GM13977 (cell line): ENCODE measurements at regions not wholly inside any gene's neighbourhood (a gene's known extent, or its start where the extent isn't known, plus 50 kb on each side); places are given as distances from the start of the nearest gene placed in this dataset.

ENCODE experiments used
- DNase-seq: peaks from one replicate; pipeline ENCODE4 v3.0.0; 2012; ENCODE audit warnings: low spot score
- CTCF ChIP-seq: IDR thresholded peaks from 2 replicates; pipeline ENCODE4 v1.5.1; 2012; ENCODE audit warnings: mild to moderate bottlenecking, control low read depth; ENCODE audit not compliant: insufficient read depth; ENCODE audit errors: extremely low read depth, missing control alignments
- in situ Hi-C: fragments of 300-500 bp; cut with MboI; formaldehyde crosslinking; loops from one replicate; pipeline ENCODE4 v1.12.0; 2022; ENCODE audit warnings: low sequenced_read_pairs, low pct_unique_long_range_greater_than_20kb, mixed read lengths, inconsistent platforms; ENCODE audit not compliant: unreplicated experiment

GRCh38 chr7:10238641-10239040 is 735.0 kb upstream of the PHF14 start:
- TF ChIP-seq CTCF = no peak
- DNase-seq = no peak

GRCh38 chr7:10239695-10240345 is 733.9 kb upstream of the PHF14 start:
- in situ Hi-C loops = no loop called here
- no peak for TF ChIP-seq CTCF
- DNase-seq = no peak

More at GRCh38 chr7:10238641-10239040, 735.0 kb upstream of the PHF14 start:
- in situ Hi-C loops = no loop called here

- TF ChIP-seq CTCF = no peak
- in situ Hi-C loops = no loop called here
- DNase-seq = no peak
Measured at GRCh38 chr7:10245406-10245805, 728.3 kb upstream of the PHF14 start.

GRCh38 chr7:10257438-10257837 is 716.2 kb upstream of the PHF14 start:
- TF ChIP-seq CTCF = no peak
- DNase-seq = no peak
- in situ Hi-C loops = no loop called here

GRCh38 chr7:10266976-10267375 is 706.7 kb upstream of the PHF14 start:
- DNase-seq = no peak
- in situ Hi-C loops = no loop called here

GRCh38 chr7:10268034-10268433 is 705.6 kb upstream of the PHF14 start:
- TF ChIP-seq CTCF = no peak
- DNase-seq = no peak
- in situ Hi-C loops = no loop called here

More at GRCh38 chr7:10266976-10267375, 706.7 kb upstream of the PHF14 start:
- TF ChIP-seq CTCF = no peak
